ENCODE measurements at regions not wholly inside any gene's neighbourhood (a gene's known extent, or its start where the extent isn't known, plus 50 kb on each side); places are given as distances from the start of the nearest gene placed in this dataset.

- TF ChIP-seq CTCF (IDR thresholded peaks at IDR 0.05), result no peak
- no peak for TF ChIP-seq POLR2AphosphoS5 (IDR thresholded peaks at IDR 0.05)
- TF ChIP-seq POLR2A (IDR thresholded peaks at IDR 0.05), result no peak
Measured at GRCh38 chr2:82055846-82056245, 1751.3 kb upstream of the LRRTM1 start.
